GM23338 (cell line): ENCODE measurements at regions not wholly inside any gene's neighbourhood (a gene's known extent, or its start where the extent isn't known, plus 50 kb on each side); places are given as distances from the start of the nearest gene placed in this dataset.
"Not testable (repeated sequence)": the region's sequence is repeated elsewhere in the genome, so short reads cannot be mapped to it uniquely, and the experiment has no call there.

ENCODE experiments used
- ATAC-seq: fragments of 200-7000 bp; cut with Tn5 transposase; 3 replicates; pipeline ENCODE4 v1.9.1; 2020
- DNase-seq: peaks from one replicate; pipeline ENCODE4 v3.0.0-alpha.2; 2015; ENCODE audit warnings: low spot score
- H2AFZ ChIP-seq: fragments of 200-600 bp; sonication (generic); 2 replicates; pipeline ENCODE4 v1.8.0; 2016; ENCODE audit warnings: antibody characterized with exemption, mild to moderate bottlenecking, moderate library complexity
- H3F3A ChIP-seq: fragments of 200-600 bp; sonication (generic); replicated peaks from 2 replicates; pipeline ENCODE4 v1.8.0; 2017; ENCODE audit warnings: antibody characterized with exemption, mixed run types, low read depth
- H3K27ac ChIP-seq: fragments of 200-600 bp; sonication (generic); 2 replicates; pipeline ENCODE4 v1.6.1; 2016; ENCODE audit warnings: low read depth
- H3K27me3 ChIP-seq: fragments of 200-600 bp; sonication (generic); 2 replicates; pipeline ENCODE4 v1.8.0; 2016; ENCODE audit warnings: mild to moderate bottlenecking, mixed run types, moderate library complexity; ENCODE audit not compliant: insufficient read depth
- H3K36me3 ChIP-seq: fragments of 200-600 bp; sonication (generic); 2 replicates; pipeline ENCODE4 v1.8.0; 2016; ENCODE audit warnings: mild to moderate bottlenecking; ENCODE audit not compliant: insufficient read depth
- H3K4me1 ChIP-seq: fragments of 200-600 bp; sonication (generic); 2 replicates; pipeline ENCODE4 v1.8.0; 2016; ENCODE audit warnings: mild to moderate bottlenecking, moderate library complexity; ENCODE audit not compliant: insufficient read depth
- H3K4me2 ChIP-seq: fragments of 200-600 bp; sonication (generic); 2 replicates; pipeline ENCODE4 v1.7.1; 2017; ENCODE audit warnings: mixed run types
- H3K4me3 ChIP-seq: fragments of 200-600 bp; sonication (generic); 2 replicates; pipeline ENCODE4 v1.6.1; 2016; ENCODE audit warnings: mixed run types
- H3K79me2 ChIP-seq: fragments of 200-600 bp; sonication (generic); replicated peaks from 2 replicates; pipeline ENCODE4 v1.8.0; 2017; ENCODE audit warnings: mild to moderate bottlenecking; ENCODE audit not compliant: insufficient read depth
- H3K9me2 ChIP-seq: fragments of 200-600 bp; sonication (generic); 2 replicates; pipeline ENCODE4 v1.8.0; 2017; ENCODE audit not compliant: insufficient read depth
- H4K20me1 ChIP-seq: fragments of 200-600 bp; sonication (generic); replicated peaks from 2 replicates; pipeline ENCODE4 v1.8.0; 2017; ENCODE audit warnings: mild to moderate bottlenecking; ENCODE audit not compliant: insufficient read depth
- H3K27ac Mint-ChIP-seq: 2 replicates; pipeline ENCODE4 v1.8.0; 2020; ENCODE audit warnings: inconsistent platforms, mild to moderate bottlenecking, moderate library complexity, mixed read lengths
- H3K27me3 Mint-ChIP-seq: 3 replicates; pipeline ENCODE4 v1.8.0; 2022; ENCODE audit warnings: low read depth, mild to moderate bottlenecking, moderate library complexity, mixed read lengths, inconsistent platforms; ENCODE audit not compliant: insufficient read depth, poor library complexity
- H3K36me3 Mint-ChIP-seq: 3 replicates; pipeline ENCODE4 v1.8.0; 2021; ENCODE audit warnings: low read depth, mild to moderate bottlenecking, inconsistent platforms, moderate library complexity, mixed read lengths
- H3K4me1 Mint-ChIP-seq: 3 replicates; pipeline ENCODE4 v1.8.0; 2020; ENCODE audit warnings: mild to moderate bottlenecking, inconsistent platforms, mixed read lengths
- H3K4me3 Mint-ChIP-seq: 3 replicates; pipeline ENCODE4 v1.8.0; 2021; ENCODE audit warnings: moderate library complexity, mild to moderate bottlenecking, inconsistent platforms, mixed read lengths
- H3K9me3 Mint-ChIP-seq: 3 replicates; pipeline ENCODE4 v1.8.0; 2020; ENCODE audit warnings: moderate library complexity, mild to moderate bottlenecking, inconsistent platforms, mixed read lengths
- CREB1 ChIP-seq: fragments of 250-450 bp; sonication (Bioruptor Pico); IDR thresholded peaks from 2 replicates; pipeline ENCODE4 v1.5.0; 2020; ENCODE audit warnings: low read depth, mild to moderate bottlenecking, moderate library complexity
- EZH2 ChIP-seq: fragments of 200-600 bp; sonication (generic); IDR thresholded peaks from one replicate; pipeline ENCODE4 v1.8.0; 2017; ENCODE audit warnings: antibody characterized with exemption, mild to moderate bottlenecking, low read depth; ENCODE audit not compliant: unreplicated experiment
- JUNB ChIP-seq: IDR thresholded peaks from one replicate; pipeline ENCODE4 v1.6.1; 2016; ENCODE audit warnings: antibody characterized with exemption; ENCODE audit not compliant: unreplicated experiment
- STAT1 ChIP-seq: IDR thresholded peaks from one replicate; pipeline ENCODE4 v1.6.1; 2016; ENCODE audit warnings: antibody characterized with exemption; ENCODE audit not compliant: unreplicated experiment
- ZNF114 ChIP-seq: fragments of 250-450 bp; sonication (Bioruptor Pico); IDR thresholded peaks from 2 replicates; pipeline ENCODE4 v1.5.0; 2020; ENCODE audit warnings: mild to moderate bottlenecking, moderate library complexity
- TF ChIP-seq, protein P1 (sequence below), 2 experiments: fragments of 200-600 bp in 1 of 2; sonication (generic) in 1 of 2; conservative IDR thresholded peaks; 2 replicates each; pipeline versions ENCODE4 v1.5.1 to v1.6.1; 2016 to 2017; ENCODE audit warnings: antibody characterized with exemption in 2 of 2, low read depth in 2 of 2, mild to moderate bottlenecking in 2 of 2, moderate library complexity in 1 of 2
- TF ChIP-seq, protein P2 (sequence below): fragments of 250-450 bp; sonication (Bioruptor Pico); IDR thresholded peaks from 2 replicates; pipeline ENCODE4 v1.5.0; 2020; ENCODE audit warnings: mild to moderate bottlenecking, moderate library complexity

DNA sequence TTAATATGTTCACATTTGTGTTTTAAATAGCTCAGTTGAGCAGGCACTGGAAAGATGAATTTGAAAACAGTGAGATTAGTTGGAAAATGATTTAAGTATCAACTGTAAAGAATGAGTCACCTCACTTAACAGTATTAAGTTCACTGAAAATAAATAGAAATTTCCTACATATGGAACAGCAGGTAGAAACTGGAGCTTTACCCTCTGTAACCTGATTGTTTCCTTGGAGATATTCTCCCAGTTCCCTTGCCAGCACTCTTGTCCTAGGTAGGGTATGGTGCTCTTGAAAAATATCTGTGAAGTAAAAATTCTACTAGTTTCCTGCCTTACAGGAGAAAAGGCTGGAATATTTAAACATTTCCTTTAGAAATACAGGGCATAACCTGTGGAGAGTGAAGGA, 81.3 kb upstream of the DLGAP1 start (continued):
- TF ChIP-seq, protein P1, sequence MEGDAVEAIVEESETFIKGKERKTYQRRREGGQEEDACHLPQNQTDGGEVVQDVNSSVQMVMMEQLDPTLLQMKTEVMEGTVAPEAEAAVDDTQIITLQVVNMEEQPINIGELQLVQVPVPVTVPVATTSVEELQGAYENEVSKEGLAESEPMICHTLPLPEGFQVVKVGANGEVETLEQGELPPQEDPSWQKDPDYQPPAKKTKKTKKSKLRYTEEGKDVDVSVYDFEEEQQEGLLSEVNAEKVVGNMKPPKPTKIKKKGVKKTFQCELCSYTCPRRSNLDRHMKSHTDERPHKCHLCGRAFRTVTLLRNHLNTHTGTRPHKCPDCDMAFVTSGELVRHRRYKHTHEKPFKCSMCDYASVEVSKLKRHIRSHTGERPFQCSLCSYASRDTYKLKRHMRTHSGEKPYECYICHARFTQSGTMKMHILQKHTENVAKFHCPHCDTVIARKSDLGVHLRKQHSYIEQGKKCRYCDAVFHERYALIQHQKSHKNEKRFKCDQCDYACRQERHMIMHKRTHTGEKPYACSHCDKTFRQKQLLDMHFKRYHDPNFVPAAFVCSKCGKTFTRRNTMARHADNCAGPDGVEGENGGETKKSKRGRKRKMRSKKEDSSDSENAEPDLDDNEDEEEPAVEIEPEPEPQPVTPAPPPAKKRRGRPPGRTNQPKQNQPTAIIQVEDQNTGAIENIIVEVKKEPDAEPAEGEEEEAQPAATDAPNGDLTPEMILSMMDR (conservative IDR thresholded peaks at IDR 0.05; ENCODE audit: low read depth in 2 of 2), result no peak
- TF ChIP-seq JUNB, result no peak
- TF ChIP-seq, protein P2, sequence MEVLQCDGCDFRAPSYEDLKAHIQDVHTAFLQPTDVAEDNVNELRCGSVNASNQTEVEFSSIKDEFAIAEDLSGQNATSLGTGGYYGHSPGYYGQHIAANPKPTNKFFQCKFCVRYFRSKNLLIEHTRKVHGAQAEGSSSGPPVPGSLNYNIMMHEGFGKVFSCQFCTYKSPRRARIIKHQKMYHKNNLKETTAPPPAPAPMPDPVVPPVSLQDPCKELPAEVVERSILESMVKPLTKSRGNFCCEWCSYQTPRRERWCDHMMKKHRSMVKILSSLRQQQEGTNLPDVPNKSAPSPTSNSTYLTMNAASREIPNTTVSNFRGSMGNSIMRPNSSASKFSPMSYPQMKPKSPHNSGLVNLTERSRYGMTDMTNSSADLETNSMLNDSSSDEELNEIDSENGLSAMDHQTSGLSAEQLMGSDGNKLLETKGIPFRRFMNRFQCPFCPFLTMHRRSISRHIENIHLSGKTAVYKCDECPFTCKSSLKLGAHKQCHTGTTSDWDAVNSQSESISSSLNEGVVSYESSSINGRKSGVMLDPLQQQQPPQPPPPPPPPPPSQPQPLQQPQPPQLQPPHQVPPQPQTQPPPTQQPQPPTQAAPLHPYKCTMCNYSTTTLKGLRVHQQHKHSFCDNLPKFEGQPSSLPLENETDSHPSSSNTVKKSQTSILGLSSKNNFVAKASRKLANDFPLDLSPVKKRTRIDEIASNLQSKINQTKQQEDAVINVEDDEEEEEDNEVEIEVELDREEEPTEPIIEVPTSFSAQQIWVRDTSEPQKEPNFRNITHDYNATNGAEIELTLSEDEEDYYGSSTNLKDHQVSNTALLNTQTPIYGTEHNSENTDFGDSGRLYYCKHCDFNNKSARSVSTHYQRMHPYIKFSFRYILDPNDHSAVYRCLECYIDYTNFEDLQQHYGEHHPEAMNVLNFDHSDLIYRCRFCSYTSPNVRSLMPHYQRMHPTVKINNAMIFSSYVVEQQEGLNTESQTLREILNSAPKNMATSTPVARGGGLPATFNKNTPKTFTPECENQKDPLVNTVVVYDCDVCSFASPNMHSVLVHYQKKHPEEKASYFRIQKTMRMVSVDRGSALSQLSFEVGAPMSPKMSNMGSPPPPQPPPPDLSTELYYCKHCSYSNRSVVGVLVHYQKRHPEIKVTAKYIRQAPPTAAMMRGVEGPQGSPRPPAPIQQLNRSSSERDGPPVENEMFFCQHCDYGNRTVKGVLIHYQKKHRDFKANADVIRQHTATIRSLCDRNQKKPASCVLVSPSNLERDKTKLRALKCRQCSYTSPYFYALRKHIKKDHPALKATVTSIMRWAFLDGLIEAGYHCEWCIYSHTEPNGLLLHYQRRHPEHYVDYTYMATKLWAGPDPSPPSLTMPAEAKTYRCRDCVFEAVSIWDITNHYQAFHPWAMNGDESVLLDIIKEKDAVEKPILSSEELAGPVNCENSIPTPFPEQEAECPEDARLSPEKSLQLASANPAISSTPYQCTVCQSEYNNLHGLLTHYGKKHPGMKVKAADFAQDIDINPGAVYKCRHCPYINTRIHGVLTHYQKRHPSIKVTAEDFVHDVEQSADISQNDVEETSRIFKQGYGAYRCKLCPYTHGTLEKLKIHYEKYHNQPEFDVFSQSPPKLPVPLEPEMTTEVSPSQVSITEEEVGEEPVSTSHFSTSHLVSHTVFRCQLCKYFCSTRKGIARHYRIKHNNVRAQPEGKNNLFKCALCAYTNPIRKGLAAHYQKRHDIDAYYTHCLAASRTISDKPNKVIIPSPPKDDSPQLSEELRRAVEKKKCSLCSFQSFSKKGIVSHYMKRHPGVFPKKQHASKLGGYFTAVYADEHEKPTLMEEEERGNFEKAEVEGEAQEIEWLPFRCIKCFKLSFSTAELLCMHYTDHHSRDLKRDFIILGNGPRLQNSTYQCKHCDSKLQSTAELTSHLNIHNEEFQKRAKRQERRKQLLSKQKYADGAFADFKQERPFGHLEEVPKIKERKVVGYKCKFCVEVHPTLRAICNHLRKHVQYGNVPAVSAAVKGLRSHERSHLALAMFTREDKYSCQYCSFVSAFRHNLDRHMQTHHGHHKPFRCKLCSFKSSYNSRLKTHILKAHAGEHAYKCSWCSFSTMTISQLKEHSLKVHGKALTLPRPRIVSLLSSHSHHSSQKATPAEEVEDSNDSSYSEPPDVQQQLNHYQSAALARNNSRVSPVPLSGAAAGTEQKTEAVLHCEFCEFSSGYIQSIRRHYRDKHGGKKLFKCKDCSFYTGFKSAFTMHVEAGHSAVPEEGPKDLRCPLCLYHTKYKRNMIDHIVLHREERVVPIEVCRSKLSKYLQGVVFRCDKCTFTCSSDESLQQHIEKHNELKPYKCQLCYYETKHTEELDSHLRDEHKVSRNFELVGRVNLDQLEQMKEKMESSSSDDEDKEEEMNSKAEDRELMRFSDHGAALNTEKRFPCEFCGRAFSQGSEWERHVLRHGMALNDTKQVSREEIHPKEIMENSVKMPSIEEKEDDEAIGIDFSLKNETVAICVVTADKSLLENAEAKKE (CRISPR knock-in tag), result no peak
- no peak for TF ChIP-seq CREB1
- TF ChIP-seq EZH2, result no peak

DNA sequence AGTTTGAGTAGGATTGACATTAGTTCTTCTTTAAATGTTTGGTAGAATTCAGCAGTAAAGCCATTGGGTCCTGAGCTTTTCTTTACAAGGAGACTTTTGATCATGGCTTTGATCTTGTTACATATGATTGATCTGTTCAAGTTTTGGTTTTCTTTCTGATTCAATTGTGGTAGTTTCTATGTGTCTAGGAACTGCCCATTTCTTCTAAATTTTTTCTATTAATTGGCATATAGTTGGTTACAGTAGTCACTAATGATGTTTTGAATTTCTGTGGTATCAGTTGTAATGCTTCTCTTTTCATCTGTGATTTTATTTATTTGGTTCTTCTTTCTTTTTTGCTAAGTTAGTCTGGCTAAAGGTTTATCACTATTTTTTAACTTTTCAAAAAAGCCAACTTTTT, 73.3 kb upstream of the DLGAP1 start:
- Histone ChIP-seq H3K79me2 (no peaks in the 10 kb centered on the region), H3K9me2 (0 out of 2 replicates have a peak, but pooled peaks cover 2% of the 10 kb centered on the region), H3K27ac (no peak overlapping the region), H4K20me1 (no peaks in the 10 kb centered on the region), H3K4me3 (no peak overlapping the region), H2AFZ (no peak overlapping the region), H3K4me2 (no peak overlapping the region), H3K27me3 (no peaks in the 10 kb centered on the region), H3K36me3 (0 out of 2 replicates have a peak, but pooled peaks cover 10% of the 10 kb centered on the region), H3F3A (no peaks in the 10 kb centered on the region), H3K4me1 (no peaks in the 10 kb centered on the region)
- no peak overlapping the region for H3K4me3 Mint-ChIP-seq
- ATAC-seq, result no peak
- TF ChIP-seq STAT1, result no peak
- no peak for TF ChIP-seq ZNF114
- H3K27me3 Mint-ChIP-seq, result no peaks in the 10 kb centered on the region
- H3K9me3 Mint-ChIP-seq, result peaks cover 34% of the 10 kb centered on the region
- peaks cover 6% of the 10 kb centered on the region for H3K4me1 Mint-ChIP-seq
- peaks cover 21% of the 10 kb centered on the region for H3K36me3 Mint-ChIP-seq
- no peak for DNase-seq
- H3K27ac Mint-ChIP-seq, result no peak overlapping the region

DNA sequence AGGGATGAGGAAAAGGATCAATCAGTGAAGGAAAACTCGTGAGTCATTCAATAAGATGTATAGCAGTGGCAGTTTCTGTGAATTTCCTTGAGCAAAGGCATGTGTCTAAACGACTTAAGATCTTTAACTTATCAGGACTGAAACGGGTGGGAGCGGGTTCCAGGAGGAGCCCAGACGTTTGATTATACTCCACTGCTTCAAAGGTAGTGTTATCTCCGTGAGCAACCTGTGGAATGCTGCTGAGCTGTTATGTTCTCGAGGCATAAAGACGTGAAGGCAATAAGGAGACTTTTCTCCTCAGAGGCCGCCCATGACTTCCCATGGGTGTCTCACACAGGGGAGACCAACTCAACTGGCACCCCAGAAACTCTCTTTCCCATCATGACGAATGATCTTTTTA, 72.7 kb upstream of the DLGAP1 start:
- not testable (repeated sequence) for H3K4me3 Mint-ChIP-seq, H3K27ac ChIP-seq, H4K20me1 ChIP-seq, H3K4me2 ChIP-seq, H3K4me1 ChIP-seq, H3K79me2 ChIP-seq, H3F3A ChIP-seq, H3K27me3 ChIP-seq, H3K4me1 Mint-ChIP-seq, ATAC-seq, H3K27me3 Mint-ChIP-seq, H3K4me3 ChIP-seq, H3K9me2 ChIP-seq, H3K27ac Mint-ChIP-seq, H2AFZ ChIP-seq
- H3K9me3 Mint-ChIP-seq, result peaks cover 29% of the 10 kb centered on the region
- 0 out of 2 replicates have a peak, but pooled peaks cover 10% of the 10 kb centered on the region for H3K36me3 ChIP-seq
- H3K36me3 Mint-ChIP-seq, result peaks cover 15% of the 10 kb centered on the region; the same call in 2 of the 3 replicates
- DNase-seq, result peak; percentile 15
